Cardiac muscle cell (in vitro differentiated cells and primary cell): ENCODE measurements at regions not wholly inside any gene's neighbourhood (a gene's known extent, or its start where the extent isn't known, plus 50 kb on each side); places are given as distances from the start of the nearest gene placed in this dataset.

ENCODE experiments used
- DNase-seq, 2 donors: peaks; one replicate each; pipeline versions ENCODE4 v3.0.0 to v3.0.0-alpha.2; 2010 to 2017; ENCODE audit warnings: low read depth in 1 of 2, low spot score in 1 of 2
- H3K27ac ChIP-seq: fragments of 200-600 bp; sonication (generic); 2 replicates; pipeline ENCODE4 v1.5.1; 2016
- H3K27me3 ChIP-seq: fragments of 200-600 bp; sonication (generic); 2 replicates; pipeline ENCODE4 v1.6.0; 2016; ENCODE audit warnings: control low read depth
- H3K36me3 ChIP-seq: fragments of 200-600 bp; sonication (generic); 2 replicates; pipeline ENCODE4 v1.5.1; 2016; ENCODE audit warnings: control low read depth
- H3K4me1 ChIP-seq: fragments of 200-600 bp; sonication (generic); 2 replicates; pipeline ENCODE4 v1.8.1; 2017; ENCODE audit warnings: low read depth, mild to moderate bottlenecking, mixed run types
- H3K4me3 ChIP-seq: fragments of 200-600 bp; sonication (generic); 2 replicates; pipeline ENCODE4 v1.5.1; 2016; ENCODE audit warnings: mild to moderate bottlenecking
- H3K9me3 ChIP-seq: fragments of 200-600 bp; sonication (generic); 2 replicates; pipeline ENCODE4 v1.5.1; 2017; ENCODE audit warnings: low read depth, mild to moderate bottlenecking, control low read depth
- CTCF ChIP-seq: IDR thresholded peaks from 2 replicates; pipeline ENCODE4 v1.5.1; 2012; ENCODE audit warnings: low read depth, mild to moderate bottlenecking, low read length

GRCh38 chr11:128343135-128343514 lies 244.2 kb downstream of the ETS1 start:
- Histone ChIP-seq H3K4me1 (peaks cover 6% of the 10 kb centered on the region), H3K9me3 (no peaks in the 10 kb centered on the region), H3K27me3 (no peaks in the 10 kb centered on the region), H3K27ac (no peak overlapping the region), H3K4me3 (no peak overlapping the region), H3K36me3 (no peaks in the 10 kb centered on the region)
- no peak for DNase-seq
- no peak for TF ChIP-seq CTCF

- H3K4me1 ChIP-seq = peaks cover 6% of the 10 kb centered on the region
These were observed 244.7 kb downstream of the ETS1 start for GRCh38 chr11:128342511-128343134.

GRCh38 chr11:128341280-128342248 lies 245.8 kb downstream of the ETS1 start:
- Histone ChIP-seq H3K4me3 (no peak overlapping the region), H3K27ac (no peak overlapping the region), H3K27me3 (no peaks in the 10 kb centered on the region), H3K9me3 (no peaks in the 10 kb centered on the region), H3K36me3 (no peaks in the 10 kb centered on the region), H3K4me1 (peaks cover 6% of the 10 kb centered on the region)
- peak in 1 of 2 donors; percentile 20 for DNase-seq
- TF ChIP-seq CTCF = no peak

More at GRCh38 chr11:128342511-128343134, 244.7 kb downstream of the ETS1 start:
- Histone ChIP-seq H3K27ac (no peak overlapping the region), H3K9me3 (no peaks in the 10 kb centered on the region), H3K4me3 (no peak overlapping the region), H3K36me3 (no peaks in the 10 kb centered on the region), H3K27me3 (no peaks in the 10 kb centered on the region)
- peak; percentile 57 to 65 for DNase-seq
- TF ChIP-seq CTCF = no peak

GRCh38 chr11:128339792-128340191 lies 247.6 kb downstream of the ETS1 start:
- H3K27me3 ChIP-seq = no peaks in the 10 kb centered on the region
- no peaks in the 10 kb centered on the region for H3K9me3 ChIP-seq
- H3K4me1 ChIP-seq = peaks cover 6% of the 10 kb centered on the region
- H3K36me3 ChIP-seq = no peaks in the 10 kb centered on the region
- no peak overlapping the region for H3K27ac ChIP-seq
- no peak for TF ChIP-seq CTCF
- DNase-seq = no peak
- no peak overlapping the region for H3K4me3 ChIP-seq

GRCh38 chr11:128338811-128339210 lies 248.5 kb downstream of the ETS1 start:
- Histone ChIP-seq H3K36me3 (no peaks in the 10 kb centered on the region), H3K27ac (no peak overlapping the region), H3K9me3 (no peaks in the 10 kb centered on the region), H3K27me3 (no peaks in the 10 kb centered on the region), H3K4me1 (peaks cover 6% of the 10 kb centered on the region), H3K4me3 (no peak overlapping the region)
- DNase-seq = no peak
- no peak for TF ChIP-seq CTCF
